Stomach smooth muscle (tissue), 2 donors: ENCODE measurements at regions not wholly inside any gene's neighbourhood (a gene's known extent, or its start where the extent isn't known, plus 50 kb on each side); places are given as distances from the start of the nearest gene placed in this dataset.

Experiments
- H3K27ac ChIP-seq: one replicate; pipeline ENCODE4 v1.7.0; 2013; ENCODE audit warnings: mild to moderate bottlenecking, low read length, inconsistent platforms
- H3K27me3 ChIP-seq, 2 donors: one replicate each; pipeline ENCODE4 v1.7.0; 2013; ENCODE audit warnings: low read length in 2 of 2; ENCODE audit not compliant: insufficient read depth in 2 of 2, control insufficient read depth in 1 of 2
- H3K36me3 ChIP-seq, 2 donors: one replicate each; pipeline ENCODE4 v1.7.0; 2013; ENCODE audit warnings: low read length in 2 of 2; ENCODE audit not compliant: control insufficient read depth in 2 of 2, insufficient read depth in 2 of 2
- H3K4me1 ChIP-seq: one replicate; pipeline ENCODE4 v1.7.0; 2013; ENCODE audit warnings: low read length; ENCODE audit not compliant: control insufficient read depth, insufficient read depth
- H3K4me3 ChIP-seq, 2 donors: one replicate each; pipeline ENCODE4 v1.7.0; 2013; ENCODE audit warnings: low read length in 2 of 2
- H3K9ac ChIP-seq, 2 donors: one replicate each; pipeline ENCODE4 v1.7.0; 2013; ENCODE audit warnings: low read length in 2 of 2, mild to moderate bottlenecking in 1 of 2
- H3K9me3 ChIP-seq, 2 donors: one replicate each; pipeline ENCODE4 v1.7.0; 2013; ENCODE audit warnings: low read length in 2 of 2; ENCODE audit not compliant: control insufficient read depth in 2 of 2
- donor health status: healthy.
- donor health status: Pancreatic carcinoma.

- Histone ChIP-seq H3K4me1 (peaks cover 6% of the 10 kb centered on the region), H3K9ac (no peak overlapping the region), H3K9me3 (no peaks in the 10 kb centered on the region), H3K36me3 (no peaks in the 10 kb centered on the region), H3K27me3 (peaks cover 0 to 2% of the 10 kb centered on the region in 2 donors), H3K27ac (no peak overlapping the region), H3K4me3 (no peak overlapping the region)
Observed at GRCh38 chr1:55374216-55374615, 159.1 kb upstream of the USP24 start.

DNA sequence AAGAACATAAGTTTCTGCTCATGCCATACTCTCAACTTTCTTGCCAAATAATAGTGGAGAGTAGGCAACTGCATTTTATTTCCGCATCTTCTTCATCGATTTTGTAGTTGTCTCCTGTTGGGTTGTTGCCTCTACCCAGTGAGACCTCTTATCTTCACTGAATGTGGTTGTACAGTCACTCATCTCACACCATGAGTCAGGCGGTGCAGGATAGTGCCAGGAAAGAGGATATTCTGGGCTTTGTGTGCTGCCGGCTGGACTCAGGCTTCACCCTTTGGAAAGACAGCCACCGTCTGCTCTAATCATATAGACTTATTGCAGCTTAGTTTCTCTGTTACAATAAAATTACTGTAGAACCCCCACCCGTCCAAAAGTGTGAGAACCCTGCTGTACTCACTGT is 154.3 kb upstream of the USP24 start:
- no peak overlapping the region for H3K9ac ChIP-seq
- no peak overlapping the region for H3K4me3 ChIP-seq
- peaks cover 0 to 2% of the 10 kb centered on the region in 2 donors for H3K27me3 ChIP-seq
- H3K9me3 ChIP-seq: peaks cover 5% of the 10 kb centered on the region in 2 donors
- H3K36me3 ChIP-seq: no peaks in the 10 kb centered on the region
- no peak overlapping the region for H3K27ac ChIP-seq
- H3K4me1 ChIP-seq: no peaks in the 10 kb centered on the region

- Histone ChIP-seq H3K27ac (no peak overlapping the region), H3K4me3 (no peak overlapping the region), H3K9me3 (peaks cover 5% of the 10 kb centered on the region in 2 donors), H3K9ac (no peak overlapping the region), H3K27me3 (peaks cover 0 to 2% of the 10 kb centered on the region in 2 donors), H3K4me1 (no peaks in the 10 kb centered on the region), H3K36me3 (no peaks in the 10 kb centered on the region)
Observed at GRCh38 chr1:55368698-55369097, 153.5 kb upstream of the USP24 start.

- Histone ChIP-seq H3K36me3 (no peaks in the 10 kb centered on the region), H3K4me3 (no peak overlapping the region), H3K27ac (no peak overlapping the region), H3K27me3 (peaks cover 0 to 2% of the 10 kb centered on the region in 2 donors), H3K4me1 (no peaks in the 10 kb centered on the region), H3K9ac (no peak overlapping the region), H3K9me3 (peaks cover 5% of the 10 kb centered on the region in 2 donors)
Observed at GRCh38 chr1:55367273-55367672, 152.1 kb upstream of the USP24 start.

DNA sequence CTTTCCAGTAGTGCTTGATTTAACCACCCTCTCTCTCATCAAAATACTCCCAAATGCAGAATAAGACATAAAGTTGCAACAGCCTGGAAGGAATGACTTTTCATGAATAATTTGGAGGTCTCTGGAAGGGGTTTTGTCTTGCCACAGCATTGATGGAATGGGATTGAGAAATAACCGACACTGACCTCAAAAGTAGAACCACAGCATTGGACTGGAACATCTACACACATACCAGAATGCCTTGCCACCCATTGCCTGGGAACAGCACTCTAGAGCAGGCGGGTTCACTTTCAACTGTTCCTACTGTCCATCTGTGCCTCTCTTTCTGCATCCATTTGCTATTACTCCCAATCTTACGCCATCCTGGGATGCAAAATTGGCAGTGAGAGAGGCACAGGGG is 149.1 kb upstream of the USP24 start:
- no peak overlapping the region for H3K9ac ChIP-seq
- no peaks in the 10 kb centered on the region for H3K27me3 ChIP-seq
- peaks cover 5% of the 10 kb centered on the region in 2 donors for H3K9me3 ChIP-seq
- H3K36me3 ChIP-seq: no peaks in the 10 kb centered on the region
- no peaks in the 10 kb centered on the region for H3K4me1 ChIP-seq
- H3K4me3 ChIP-seq: no peak overlapping the region
- H3K27ac ChIP-seq: no peak overlapping the region

- Histone ChIP-seq H3K4me1 (no peaks in the 10 kb centered on the region), H3K9me3 (peaks cover under 1 to 1% of the 10 kb centered on the region in 2 donors), H3K9ac (no peak overlapping the region), H3K4me3 (no peak overlapping the region), H3K27ac (no peak overlapping the region), H3K36me3 (no peaks in the 10 kb centered on the region), H3K27me3 (no peaks in the 10 kb centered on the region)
Observed at GRCh38 chr1:55363268-55363667, 148.1 kb upstream of the USP24 start.

DNA sequence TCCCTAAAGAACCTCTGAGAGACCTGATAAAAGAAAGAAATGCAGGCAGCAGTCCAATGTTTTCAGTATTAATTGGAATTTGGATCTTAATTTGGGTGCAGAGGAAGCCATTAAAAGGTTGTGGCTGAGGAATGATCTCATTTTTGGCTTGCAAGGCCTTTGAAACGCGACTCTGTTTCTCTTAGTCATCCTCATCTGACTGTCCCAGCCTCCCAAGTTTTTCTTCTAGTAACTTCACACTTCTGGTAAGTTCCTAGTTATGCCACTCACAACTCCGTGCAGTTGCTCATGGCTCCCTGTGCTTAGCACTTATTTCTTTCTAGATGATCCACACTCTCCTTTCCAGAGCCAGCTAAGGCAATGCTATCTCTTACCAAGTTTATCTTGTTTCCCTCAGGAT is 147.4 kb upstream of the USP24 start:
- no peaks in the 10 kb centered on the region for H3K4me1 ChIP-seq
- H3K9me3 ChIP-seq: no peaks in the 10 kb centered on the region
- H3K27ac ChIP-seq: no peak overlapping the region
- no peak overlapping the region for H3K9ac ChIP-seq
- H3K4me3 ChIP-seq: no peak overlapping the region
- no peaks in the 10 kb centered on the region for H3K36me3 ChIP-seq
- no peaks in the 10 kb centered on the region for H3K27me3 ChIP-seq

DNA sequence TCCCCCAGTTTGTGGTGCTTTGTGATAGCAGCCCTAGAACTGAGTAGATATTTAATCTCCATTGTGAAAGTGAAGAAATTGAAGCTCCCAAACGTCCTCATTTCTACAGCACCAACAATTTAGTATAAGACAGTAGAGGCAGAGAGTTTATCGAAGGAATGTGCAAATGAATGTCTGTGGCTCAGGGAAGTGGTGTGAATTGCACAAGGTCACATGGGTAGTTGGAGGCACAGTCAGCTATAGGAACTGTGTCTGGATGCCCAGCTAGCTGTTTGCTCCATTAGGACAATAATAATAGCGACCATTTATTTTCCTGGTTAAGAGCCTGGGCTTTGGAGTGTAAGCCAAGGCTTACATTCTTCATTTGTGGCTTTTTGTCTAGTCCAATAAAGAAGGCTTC is 144.4 kb upstream of the USP24 start:
- no peaks in the 10 kb centered on the region for H3K36me3 ChIP-seq
- H3K27ac ChIP-seq: no peak overlapping the region
- H3K4me3 ChIP-seq: no peak overlapping the region

DNA sequence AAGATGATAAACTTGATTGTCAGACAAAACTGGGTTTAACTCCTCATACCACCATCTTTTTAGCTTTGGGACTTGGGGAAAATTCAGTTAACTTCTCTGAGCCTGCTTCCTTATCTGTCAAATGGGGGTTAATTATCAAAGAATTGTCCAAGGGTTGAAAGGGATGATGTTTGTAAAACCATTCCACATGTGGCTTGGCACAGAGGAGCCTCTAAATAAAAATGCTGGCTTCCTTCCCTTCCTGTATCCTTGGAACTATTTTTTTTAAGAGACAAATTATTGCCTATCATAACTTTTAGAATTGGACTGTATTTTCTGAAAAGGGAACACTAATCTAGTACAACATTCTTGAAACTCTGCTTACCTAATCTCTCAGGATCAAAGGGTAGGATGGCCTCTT is 143.4 kb upstream of the USP24 start:
- no peak overlapping the region for H3K4me3 ChIP-seq
- no peaks in the 10 kb centered on the region for H3K4me1 ChIP-seq
- no peaks in the 10 kb centered on the region for H3K9me3 ChIP-seq
- H3K36me3 ChIP-seq: no peaks in the 10 kb centered on the region
- H3K27ac ChIP-seq: no peak overlapping the region
- no peaks in the 10 kb centered on the region for H3K27me3 ChIP-seq
- no peak overlapping the region for H3K9ac ChIP-seq

More for the DNA sequence above, 144.4 kb upstream of the USP24 start:
- Histone ChIP-seq H3K9me3 (no peaks in the 10 kb centered on the region), H3K9ac (no peak overlapping the region), H3K27me3 (no peaks in the 10 kb centered on the region), H3K4me1 (no peaks in the 10 kb centered on the region)

GRCh38 chr1:55355549-55355948 is 140.4 kb upstream of the USP24 start:
- Histone ChIP-seq H3K27ac (no peak overlapping the region), H3K4me1 (no peaks in the 10 kb centered on the region), H3K27me3 (peaks cover 0 to under 1% of the 10 kb centered on the region in 2 donors), H3K36me3 (no peaks in the 10 kb centered on the region), H3K4me3 (no peak overlapping the region), H3K9ac (no peak overlapping the region), H3K9me3 (no peaks in the 10 kb centered on the region)

DNA sequence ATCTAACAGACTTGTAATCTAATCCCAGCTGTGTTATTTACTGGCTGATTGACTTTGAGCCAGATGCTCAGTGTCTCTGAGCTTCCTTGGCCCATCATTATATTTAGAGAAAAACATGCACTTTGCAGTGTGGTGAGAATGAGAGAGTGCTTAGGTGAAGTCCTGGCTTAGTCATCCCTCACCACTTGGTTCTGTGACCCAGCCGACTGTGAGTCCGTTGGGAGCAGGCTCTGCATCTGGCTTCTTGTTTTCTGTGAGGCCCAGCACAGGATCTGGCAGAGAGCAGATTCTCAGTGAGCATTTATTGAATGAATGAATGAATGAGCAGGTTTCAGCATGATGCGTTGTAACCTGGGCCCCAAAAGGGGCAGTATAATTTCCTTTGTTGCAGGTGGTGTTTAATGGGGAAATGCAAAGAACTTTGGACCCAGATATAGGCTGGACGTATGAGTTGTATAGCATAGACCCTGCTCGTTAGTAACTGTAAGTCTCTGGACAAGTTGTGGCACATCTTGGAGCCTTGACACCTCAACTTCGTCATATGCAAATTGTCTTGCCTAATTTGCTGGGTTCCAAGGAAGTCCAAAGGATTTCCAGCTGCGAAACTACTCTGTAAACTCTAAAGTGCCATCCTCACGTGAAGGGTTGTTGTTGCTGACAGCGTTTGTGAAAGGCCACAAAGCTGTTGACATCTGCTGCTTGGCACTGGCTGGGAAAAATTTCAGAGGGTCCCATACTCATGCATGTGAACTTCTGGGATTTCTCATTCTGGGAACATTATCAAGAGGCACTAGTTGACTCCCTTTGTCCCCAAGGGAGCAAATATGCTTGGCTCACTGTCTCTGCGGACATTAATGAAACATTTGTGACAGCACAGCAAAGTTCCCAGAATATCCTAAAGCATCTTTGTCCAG is 138.8 kb upstream of the USP24 start:
- Histone ChIP-seq H3K27ac (no peak overlapping the region), H3K27me3 (peaks cover 0 to 2% of the 10 kb centered on the region in 2 donors), H3K4me1 (no peaks in the 10 kb centered on the region), H3K9ac (no peak overlapping the region), H3K36me3 (no peaks in the 10 kb centered on the region), H3K9me3 (no peaks in the 10 kb centered on the region), H3K4me3 (no peak overlapping the region)
